Thoracic aorta (tissue), 2 donors: ENCODE measurements at regions not wholly inside any gene's neighbourhood (a gene's known extent, or its start where the extent isn't known, plus 50 kb on each side); places are given as distances from the start of the nearest gene placed in this dataset.

Experiments used
- ATAC-seq: fragments of 150-250 bp; one replicate; pipeline ENCODE4 v1.8.0; 2017; ENCODE audit warnings: low read depth; ENCODE audit not compliant: insufficient number of reproducible peaks, low FRiP score
- DNase-seq: peaks from one replicate; pipeline ENCODE4 v3.0.0-alpha.2; 2020; ENCODE audit warnings: low spot score
- H3K27ac ChIP-seq, 2 donors: fragments of 200-600 bp; sonication (generic); 1 replicate in 1 of 2; 2 replicates in 1 of 2; pipeline ENCODE4 v1.5.1; 2016; ENCODE audit warnings: mild to moderate bottlenecking in 2 of 2, moderate library complexity in 2 of 2
- H3K27me3 ChIP-seq: fragments of 200-600 bp; sonication (generic); replicated peaks from 2 replicates; pipeline ENCODE4 v1.6.0; 2016; ENCODE audit warnings: mild to moderate bottlenecking; ENCODE audit not compliant: insufficient read depth
- H3K36me3 ChIP-seq: fragments of 200-600 bp; sonication (generic); one replicate; pipeline ENCODE4 v1.5.1; 2016
- H3K4me1 ChIP-seq, 2 donors: fragments of 200-600 bp; sonication (generic); 1 replicate in 1 of 2; 2 replicates in 1 of 2; pipeline versions ENCODE4 v1.5.1 to v1.6.0; 2016; ENCODE audit warnings: low read depth in 2 of 2, mild to moderate bottlenecking in 1 of 2; ENCODE audit not compliant: control insufficient read depth in 1 of 2
- H3K4me3 ChIP-seq: fragments of 200-600 bp; sonication (generic); 2 replicates; pipeline ENCODE4 v1.5.1; 2016; ENCODE audit warnings: mild to moderate bottlenecking
- H3K9me3 ChIP-seq: fragments of 200-600 bp; sonication (generic); 2 replicates; pipeline ENCODE4 v1.5.1; 2016
- CTCF ChIP-seq: fragments of 200-600 bp; sonication (generic); IDR thresholded peaks from one replicate; pipeline ENCODE4 v1.5.1; 2019; ENCODE audit warnings: antibody characterized with exemption

GRCh38 chr10:53430974-53431373 is 658.4 kb upstream of the MBL2 start:
- no peaks in the 10 kb centered on the region for H3K36me3 ChIP-seq

GRCh38 chr10:53430127-53430891 is 657.7 kb upstream of the MBL2 start:
- DNase-seq (no peak), ATAC-seq (no peak)
- no peak overlapping the region for H3K4me3 ChIP-seq
- TF ChIP-seq CTCF: no peak
- H3K36me3 ChIP-seq: no peaks in the 10 kb centered on the region
- no peaks in the 10 kb centered on the region for H3K27me3 ChIP-seq
- no peaks in the 10 kb centered on the region for H3K9me3 ChIP-seq
- no peaks in the 10 kb centered on the region for H3K4me1 ChIP-seq
- H3K27ac ChIP-seq: no peak overlapping the region

More at GRCh38 chr10:53430974-53431373, 658.4 kb upstream of the MBL2 start:
- DNase-seq (no peak), ATAC-seq (no peak)
- H3K4me3 ChIP-seq: no peak overlapping the region
- no peak for TF ChIP-seq CTCF
- H3K4me1 ChIP-seq: no peaks in the 10 kb centered on the region
- H3K9me3 ChIP-seq: no peaks in the 10 kb centered on the region
- H3K27ac ChIP-seq: no peak overlapping the region
- no peaks in the 10 kb centered on the region for H3K27me3 ChIP-seq

GRCh38 chr10:53422223-53422888 is 649.8 kb upstream of the MBL2 start:
- no peaks in the 10 kb centered on the region for H3K9me3 ChIP-seq
- H3K4me1 ChIP-seq: no peaks in the 10 kb centered on the region
- H3K4me3 ChIP-seq: no peak overlapping the region
- H3K27ac ChIP-seq: no peak overlapping the region
- H3K36me3 ChIP-seq: no peaks in the 10 kb centered on the region
- no peaks in the 10 kb centered on the region for H3K27me3 ChIP-seq
- TF ChIP-seq CTCF: no peak
- ATAC-seq: no peak
- no peak for DNase-seq

- no peak for DNase-seq
- Histone ChIP-seq H3K9me3 (no peaks in the 10 kb centered on the region), H3K27me3 (no peaks in the 10 kb centered on the region), H3K27ac (no peak overlapping the region), H3K36me3 (no peaks in the 10 kb centered on the region), H3K4me3 (no peak overlapping the region), H3K4me1 (no peaks in the 10 kb centered on the region)
- TF ChIP-seq CTCF: no peak
- ATAC-seq: no peak
Observed at GRCh38 chr10:53412651-53413050, 640.1 kb upstream of the MBL2 start.

- no peak for ATAC-seq
Observed at GRCh38 chr10:53406532-53406931, 633.9 kb upstream of the MBL2 start.

More at GRCh38 chr10:53406532-53406931, 633.9 kb upstream of the MBL2 start:
- H3K27ac ChIP-seq: no peak overlapping the region
- no peaks in the 10 kb centered on the region for H3K9me3 ChIP-seq
- no peak for DNase-seq
- H3K4me1 ChIP-seq: no peaks in the 10 kb centered on the region
- TF ChIP-seq CTCF: no peak
- no peaks in the 10 kb centered on the region for H3K27me3 ChIP-seq
- no peak overlapping the region for H3K4me3 ChIP-seq
- no peaks in the 10 kb centered on the region for H3K36me3 ChIP-seq
